Pancreas (tissue), 10 donors: ENCODE measurements at regions not wholly inside any gene's neighbourhood (a gene's known extent, or its start where the extent isn't known, plus 50 kb on each side); places are given as distances from the start of the nearest gene placed in this dataset.

Experiments
- ATAC-seq, 4 donors: fragments of 200-7000 bp; cut with Tn5 transposase; one replicate each; pipeline versions ENCODE4 v1.8.0 to v1.9.1; 2020; ENCODE audit warnings: mild to moderate bottlenecking in 4 of 4, moderate library complexity in 4 of 4
- DNase-seq, 6 donors: peaks; one replicate each; pipeline ENCODE4 v3.0.0-alpha.2; 2020
- FAIRE-seq: peaks from 2 replicates; lab custom pipeline; 2012; peaks lifted over from hg19 to GRCh38; lab: Jason Lieb, UNC
- H3K27ac ChIP-seq, 4 donors: fragments of 200-600 bp; sonication (generic); 1 replicate in 3 of 4; 2 replicates in 1 of 4; pipeline versions ENCODE4 v1.5.0 to v1.8.0; 2020
- H3K27me3 ChIP-seq, 4 donors: fragments of 200-600 bp; one replicate each; pipeline ENCODE4 v1.8.0; 2021
- H3K36me3 ChIP-seq, 3 donors: fragments of 200-600 bp; sonication (generic) in 1 of 3; one replicate each; pipeline versions ENCODE4 v1.5.0 to v1.8.0; 2020 to 2021
- H3K4me1 ChIP-seq, 3 donors: fragments of 200-600 bp; one replicate each; pipeline ENCODE4 v1.8.0; 2021
- H3K4me3 ChIP-seq, 4 donors: fragments of 200-600 bp; sonication (generic) in 2 of 4; one replicate each; pipeline versions ENCODE4 v1.5.0 to v1.8.0; 2020 to 2021
- H3K9me3 ChIP-seq, 4 donors: fragments of 200-600 bp; one replicate each; pipeline ENCODE4 v1.8.0; 2021
- CTCF ChIP-seq, 4 donors: fragments of 200-600 bp; sonication (generic) in 3 of 4; IDR thresholded peaks; one replicate each; pipeline versions ENCODE4 v1.5.0 to v1.8.0; 2021; ENCODE audit warnings: antibody characterized with exemption in 4 of 4
- WGBS, 2 donors: extraction: QIAGEN DNeasy Blood & Tissue Kit; methylation state at CpG; one replicate each; pipeline ENCODE4 v1.1.7; 2013; 5-methylcytosine and 5-hydroxymethylcytosine counted together
- intact Hi-C, 3 donors: fragments of 100-400 bp; cut with DNase I; formaldehyde crosslinking; loops; one replicate each; pipeline versions ENCODE4 v1.11.1 to v1.14.2; 2022
- donor health status: healthy with polysubstance abuse.
- donor health status: DM: no; HTN: no; CAD: no; lungs with moderate emphysema.
- donor health status: DM: no; HTN: no; CAD: no.
- donor health status: control.
- donor health status: control.
- donor health status: Bipolar disorder and iron deficiency.
- donor health status: DM: yes; HTN: yes; CAD: no.
- donor health status: DM: no; HTN: no; CAD: no.
- donor health status: DM: no; HTN: no; CAD: no.
- donor health status: DM: yes; HTN: yes; CAD: no.

GRCh38 chr6:168961264-168961656 lies 292.4 kb downstream of the THBS2 start:
- no peaks in the 10 kb centered on the region for H3K36me3 ChIP-seq
- FAIRE-seq (no peak), DNase-seq (no peak), ATAC-seq (no peak)
- WGBS, 2 donors, result 82 to 87% methylated on average over 13 of the region's 13 CpGs
- H3K4me3 ChIP-seq, result no peak overlapping the region
- H3K4me1 ChIP-seq, result no peaks in the 10 kb centered on the region
- no peak for TF ChIP-seq CTCF (IDR thresholded peaks at IDR 0.05)
- no peaks in the 10 kb centered on the region for H3K9me3 ChIP-seq
- intact Hi-C loops, result no loop called here
- no peaks in the 10 kb centered on the region for H3K27me3 ChIP-seq
- no peak overlapping the region for H3K27ac ChIP-seq

DNA sequence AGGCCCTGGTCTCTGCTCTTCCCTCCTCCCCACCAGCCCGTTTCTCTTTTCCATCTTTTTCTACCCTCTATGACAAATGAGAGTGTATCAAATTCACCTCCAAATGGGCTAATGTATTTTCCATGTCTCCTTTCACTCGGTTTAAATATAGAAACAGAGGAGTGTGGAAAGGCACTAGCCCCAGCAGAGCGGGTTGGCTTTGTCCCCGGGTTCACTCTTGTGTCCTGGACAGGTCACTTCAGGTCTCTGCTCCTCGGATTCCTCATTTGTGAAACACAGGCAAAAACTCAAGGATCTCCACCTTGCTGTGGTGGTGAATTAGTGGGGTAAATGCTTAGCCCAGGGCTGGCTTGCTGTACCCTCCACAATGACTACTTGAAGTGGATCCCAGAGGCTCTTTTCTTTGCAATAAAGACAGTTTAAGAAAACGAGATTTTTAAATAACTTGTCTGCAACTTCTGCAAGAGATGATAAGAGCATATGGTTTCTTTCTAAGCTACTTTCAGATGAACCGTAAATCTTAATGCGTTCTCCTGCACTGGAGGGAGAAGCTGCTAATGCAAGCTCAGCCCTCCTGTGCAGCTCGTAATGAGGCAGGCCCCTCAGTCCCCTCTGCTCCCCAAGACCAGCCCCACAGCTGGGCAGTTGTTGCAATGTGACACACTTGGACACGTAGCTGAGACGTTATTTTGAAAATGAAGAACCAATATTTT lies 292.9 kb downstream of the THBS2 start:
- ATAC-seq (no peak), DNase-seq (no peak), FAIRE-seq (no peak)
- Histone ChIP-seq H3K9me3 (no peaks in the 10 kb centered on the region), H3K27me3 (no peaks in the 10 kb centered on the region), H3K27ac (no peak overlapping the region), H3K4me3 (no peak overlapping the region), H3K36me3 (no peaks in the 10 kb centered on the region), H3K4me1 (no peaks in the 10 kb centered on the region)
- intact Hi-C loops, result no loop called here
- no peak for TF ChIP-seq CTCF (IDR thresholded peaks at IDR 0.05)
- WGBS, 2 donors, result 60 to 69% methylated on average over 11 of the region's 11 CpGs

DNA sequence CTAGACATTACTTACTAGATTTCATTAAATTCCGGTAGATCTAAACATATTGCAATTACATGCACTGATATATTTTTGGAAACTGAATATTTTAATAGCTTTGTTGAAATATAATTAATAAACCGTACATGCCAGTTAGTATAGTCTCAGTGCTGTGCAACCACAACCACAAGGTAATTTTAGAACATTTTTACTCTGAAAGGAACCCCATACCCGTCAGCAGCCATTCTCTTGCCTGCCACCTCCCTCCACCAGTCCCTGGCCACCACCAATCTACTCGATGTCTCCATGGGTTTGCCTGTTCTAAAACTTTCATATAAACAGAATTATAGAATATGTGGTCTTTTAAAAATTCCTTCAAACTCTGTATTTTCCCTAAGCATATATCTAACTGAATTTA lies 293.9 kb downstream of the THBS2 start:
- intact Hi-C loops, result no loop called here
- TF ChIP-seq CTCF (IDR thresholded peaks at IDR 0.05), result no peak
- WGBS, 2 donors, result 68 to 72% methylated on average over 4 of the region's 4 CpGs

GRCh38 chr6:168956884-168957730 lies 296.5 kb downstream of the THBS2 start:
- intact Hi-C loops, result no loop called here
- TF ChIP-seq CTCF (IDR thresholded peaks at IDR 0.05), result peak; percentile 36 to 71 (median 59)
- Histone ChIP-seq H3K36me3 (no peaks in the 10 kb centered on the region), H3K4me3 (no peak overlapping the region), H3K27ac (no peak overlapping the region), H3K4me1 (no peaks in the 10 kb centered on the region), H3K9me3 (no peaks in the 10 kb centered on the region), H3K27me3 (no peaks in the 10 kb centered on the region)
- ATAC-seq (peak; percentile 56 to 95 (median 92)), FAIRE-seq (peak; percentile 20), DNase-seq (peak in 4 of 6 donors; percentile 33 to 64 (median 38))
- WGBS, 2 donors, result 34 to 38% methylated on average over 6 of the region's 6 CpGs

More for the DNA sequence above, 293.9 kb downstream of the THBS2 start:
- H3K36me3 ChIP-seq, result no peaks in the 10 kb centered on the region
- no peak overlapping the region for H3K4me3 ChIP-seq
- H3K27me3 ChIP-seq, result no peaks in the 10 kb centered on the region
- H3K4me1 ChIP-seq, result no peaks in the 10 kb centered on the region
- FAIRE-seq, result no peak
- H3K27ac ChIP-seq, result no peak overlapping the region
- no peak for ATAC-seq
- no peaks in the 10 kb centered on the region for H3K9me3 ChIP-seq
- DNase-seq, result no peak
